ENCODE measurements at regions not wholly inside any gene's neighbourhood (a gene's known extent, or its start where the extent isn't known, plus 50 kb on each side); places are given as distances from the start of the nearest gene placed in this dataset.
"Not testable (repeated sequence)": the region's sequence is repeated elsewhere in the genome, so short reads cannot be mapped to it uniquely, and the experiment has no call there.

DNA sequence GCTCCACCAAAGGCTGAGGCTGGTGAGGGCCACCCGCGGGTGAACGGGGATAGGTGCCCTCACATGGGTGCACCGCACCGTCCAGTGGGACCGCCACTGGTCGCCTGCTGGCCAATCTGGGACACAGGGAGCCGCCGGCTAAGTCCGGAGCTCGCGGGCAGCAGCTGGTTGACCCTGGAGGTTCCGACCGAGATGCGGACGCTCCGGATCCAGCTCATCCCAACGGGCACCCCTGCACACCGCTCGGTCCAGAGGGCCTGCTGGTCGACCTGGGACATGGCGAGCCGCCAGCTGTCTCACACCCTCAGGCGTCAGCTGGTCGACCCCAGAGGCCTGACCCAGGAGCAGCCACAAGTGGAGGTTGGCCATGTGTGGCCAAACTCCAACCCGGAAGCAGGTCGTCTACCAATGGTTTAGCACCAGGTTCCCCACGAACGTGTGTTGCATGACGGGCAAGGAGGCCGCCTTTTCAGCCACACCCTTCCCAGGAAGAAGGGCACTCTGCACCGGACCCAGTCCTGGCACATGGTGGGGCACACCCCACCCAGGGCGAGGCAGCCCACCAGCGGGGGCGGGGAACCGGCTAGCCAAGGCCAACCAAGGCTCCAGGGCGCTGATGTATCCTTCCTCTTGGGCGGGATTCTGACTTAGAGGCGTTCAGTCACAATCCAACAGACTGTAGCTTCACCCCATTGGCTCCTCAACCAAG lies 746.0 kb upstream of the DEFB115 start:
- DNase-seq: no peak

DNA sequence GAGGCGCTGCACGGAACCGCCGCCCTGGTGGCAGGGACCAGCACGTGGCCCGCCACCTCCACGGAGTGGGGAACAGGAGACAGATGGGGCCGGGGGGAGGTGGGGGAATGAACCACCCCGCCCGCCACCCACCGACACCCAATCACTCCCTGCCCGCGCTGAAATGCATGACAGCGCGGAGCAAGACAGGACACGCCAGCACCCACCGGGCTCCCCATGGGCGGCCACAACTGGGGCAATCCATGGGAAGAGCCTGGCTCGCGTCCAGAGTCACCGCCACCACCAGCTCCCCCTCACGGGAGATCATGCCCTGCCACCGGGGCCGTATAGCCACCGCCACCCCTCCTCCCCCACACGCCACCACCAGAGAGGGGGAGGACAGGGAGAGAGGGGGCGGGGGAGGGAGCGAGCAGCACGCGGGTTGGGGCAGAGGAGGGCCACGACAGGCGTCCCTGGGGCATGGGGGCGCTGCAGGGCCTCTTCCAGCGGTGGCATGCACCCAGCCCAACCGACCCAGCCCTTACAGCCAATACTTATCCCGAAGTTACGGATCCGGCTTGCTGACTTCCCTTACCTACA lies 744.3 kb upstream of the DEFB115 start:
- no peak for DNase-seq

DNA sequence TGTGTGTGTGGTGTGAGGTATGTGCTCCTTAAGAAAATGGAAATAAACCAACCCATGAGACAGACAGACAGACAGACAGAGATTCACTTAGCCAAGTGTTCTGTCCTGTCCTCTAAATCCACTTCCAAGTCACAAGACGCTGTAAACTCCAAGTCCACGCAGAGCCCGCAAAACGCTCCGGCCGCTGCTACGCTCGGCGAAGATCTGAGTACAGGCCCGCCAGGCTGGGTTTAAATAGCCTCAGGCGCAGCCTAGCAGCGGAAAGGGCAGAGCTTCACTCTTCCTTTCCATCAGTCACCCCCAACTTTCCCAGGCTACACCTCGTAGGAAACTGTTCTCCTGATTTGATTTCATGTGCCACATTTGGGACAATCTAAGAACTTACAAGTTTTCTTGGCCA lies 741.5 kb upstream of the DEFB115 start:
- not testable (repeated sequence) for DNase-seq

DNA sequence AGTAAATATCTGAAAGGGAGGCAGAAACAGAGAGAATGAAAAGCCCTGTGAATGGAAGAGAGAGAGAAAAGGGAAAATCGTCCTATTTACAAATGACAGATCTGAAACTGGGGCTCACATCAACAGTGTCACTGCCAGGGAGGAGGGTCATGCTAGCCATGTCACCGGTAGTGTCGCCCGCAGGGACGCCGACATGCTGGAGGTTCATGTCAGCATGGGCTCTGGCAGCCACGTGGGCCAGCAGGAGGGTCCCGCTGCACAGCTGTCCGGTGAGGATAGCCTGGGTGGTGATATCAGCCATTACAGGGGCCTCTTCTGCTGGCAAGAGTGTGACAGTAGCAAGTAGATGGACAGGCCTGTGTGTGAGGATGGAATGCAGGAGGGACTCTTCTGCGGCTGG lies 738.6 kb upstream of the DEFB115 start:
- DNase-seq: not testable (repeated sequence)

DNA sequence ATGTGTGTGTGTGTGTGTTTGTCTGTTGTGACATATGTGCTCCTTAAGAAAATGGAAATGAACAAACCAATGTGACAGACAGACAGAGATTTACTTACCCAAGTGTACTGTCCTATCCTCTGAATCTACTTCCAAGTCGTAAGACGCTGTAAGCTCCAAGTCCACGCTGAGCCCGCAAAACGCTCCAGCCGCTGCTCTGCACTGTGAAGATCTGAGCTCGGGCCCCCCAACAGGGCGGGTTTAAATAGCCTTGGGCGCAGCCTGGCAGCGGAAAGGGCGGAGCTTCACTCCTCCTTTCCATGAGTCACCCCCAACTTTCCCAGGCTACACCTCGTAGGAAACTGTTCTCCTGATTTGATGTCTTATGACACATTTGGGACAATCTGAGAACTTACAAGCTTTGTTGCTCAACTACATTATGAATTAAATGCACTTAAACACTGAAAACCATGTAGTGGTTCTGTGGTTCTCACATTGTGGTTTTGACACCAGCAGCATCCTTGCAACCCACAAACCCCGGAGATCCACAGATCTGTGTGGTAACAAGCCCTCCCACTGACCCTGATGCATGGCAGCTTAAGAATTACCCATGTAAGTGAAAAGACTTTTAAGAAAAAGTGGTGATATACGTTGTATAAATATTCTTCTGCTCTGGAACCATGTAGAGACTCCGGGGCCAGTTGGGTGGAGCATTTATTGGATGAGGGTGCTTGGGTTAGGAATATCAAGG lies 735.6 kb upstream of the DEFB115 start:
- DNase-seq: not testable (repeated sequence)

DNA sequence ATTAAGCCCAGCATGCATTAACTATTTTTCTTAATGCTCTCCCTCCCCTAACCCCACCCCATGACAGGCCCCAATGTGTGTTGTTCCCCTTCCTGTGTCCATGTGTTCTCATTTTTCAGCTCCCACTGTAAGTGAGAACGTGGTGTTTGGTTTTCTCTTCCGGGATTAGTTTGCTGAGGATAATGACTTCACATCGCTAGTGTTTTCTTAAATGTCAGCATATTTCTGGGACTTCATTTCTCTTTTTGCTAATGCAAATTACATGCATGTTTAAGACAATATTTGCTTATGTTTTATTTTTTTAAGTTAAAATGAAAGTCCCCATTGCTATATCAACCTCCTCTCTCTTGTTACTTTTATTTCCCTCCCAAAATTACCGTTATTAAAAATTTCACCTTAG lies 733.3 kb upstream of the DEFB115 start:
- not testable (repeated sequence) for DNase-seq

DNA sequence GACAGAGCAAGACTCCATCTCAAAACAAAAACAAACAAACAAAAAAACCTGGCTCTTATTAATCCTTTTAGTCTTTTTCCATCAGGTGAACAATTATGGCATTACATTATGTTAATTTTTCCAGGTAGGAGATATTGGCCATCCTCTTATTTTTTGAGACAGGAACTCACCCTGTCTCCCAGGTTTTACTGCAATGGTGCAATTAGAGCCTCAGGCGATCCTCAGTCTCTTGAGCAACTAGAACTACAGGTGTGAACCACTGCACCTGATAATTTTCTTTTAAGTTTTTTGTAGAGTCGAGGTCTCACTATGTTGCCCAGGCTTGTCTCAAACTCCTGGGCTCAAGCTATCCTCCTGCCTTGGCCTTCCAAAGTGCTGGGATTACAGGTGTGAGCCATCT lies 732.7 kb upstream of the DEFB115 start:
- not testable (repeated sequence) for DNase-seq

DNA sequence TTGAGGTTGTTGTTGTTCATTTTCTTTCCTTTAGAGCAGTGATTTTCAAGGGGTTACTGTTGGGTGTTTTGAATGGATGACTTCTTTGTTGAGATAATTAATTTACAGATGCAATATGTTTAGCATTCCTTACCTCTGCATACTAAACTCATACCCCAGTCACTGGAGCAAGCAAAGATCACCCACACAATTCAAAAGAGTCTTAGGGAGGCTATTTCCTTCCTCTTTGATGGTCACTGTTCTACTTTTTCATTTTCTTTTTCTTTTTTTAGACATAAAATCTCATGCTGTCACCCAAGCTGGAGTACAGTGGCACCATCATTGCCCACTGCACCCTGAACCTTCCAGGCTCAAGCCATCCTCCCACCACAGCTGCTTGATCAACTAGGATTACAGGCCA lies 723.8 kb upstream of the DEFB115 start:
- not testable (repeated sequence) for DNase-seq

DNA sequence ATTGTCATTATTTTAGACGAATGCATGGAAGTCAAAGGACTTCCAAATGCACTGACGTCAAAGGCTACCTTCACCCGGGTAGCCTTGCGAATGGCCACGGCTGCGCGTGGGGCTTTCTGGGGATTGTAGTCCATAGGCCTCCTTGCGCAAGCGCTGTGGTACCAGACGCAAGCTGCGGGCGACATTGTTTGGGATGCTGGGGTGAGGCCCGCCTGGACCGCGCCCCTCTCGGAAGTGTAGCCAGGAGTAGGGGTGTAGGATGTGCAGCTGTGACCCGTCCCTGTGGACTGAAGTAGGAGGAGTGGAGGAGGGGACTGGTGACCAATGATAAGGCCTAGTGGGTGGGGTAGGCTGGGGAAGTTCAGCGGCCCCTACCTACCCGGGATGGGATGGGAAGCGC lies 720.0 kb upstream of the DEFB115 start:
- not testable (repeated sequence) for DNase-seq

DNA sequence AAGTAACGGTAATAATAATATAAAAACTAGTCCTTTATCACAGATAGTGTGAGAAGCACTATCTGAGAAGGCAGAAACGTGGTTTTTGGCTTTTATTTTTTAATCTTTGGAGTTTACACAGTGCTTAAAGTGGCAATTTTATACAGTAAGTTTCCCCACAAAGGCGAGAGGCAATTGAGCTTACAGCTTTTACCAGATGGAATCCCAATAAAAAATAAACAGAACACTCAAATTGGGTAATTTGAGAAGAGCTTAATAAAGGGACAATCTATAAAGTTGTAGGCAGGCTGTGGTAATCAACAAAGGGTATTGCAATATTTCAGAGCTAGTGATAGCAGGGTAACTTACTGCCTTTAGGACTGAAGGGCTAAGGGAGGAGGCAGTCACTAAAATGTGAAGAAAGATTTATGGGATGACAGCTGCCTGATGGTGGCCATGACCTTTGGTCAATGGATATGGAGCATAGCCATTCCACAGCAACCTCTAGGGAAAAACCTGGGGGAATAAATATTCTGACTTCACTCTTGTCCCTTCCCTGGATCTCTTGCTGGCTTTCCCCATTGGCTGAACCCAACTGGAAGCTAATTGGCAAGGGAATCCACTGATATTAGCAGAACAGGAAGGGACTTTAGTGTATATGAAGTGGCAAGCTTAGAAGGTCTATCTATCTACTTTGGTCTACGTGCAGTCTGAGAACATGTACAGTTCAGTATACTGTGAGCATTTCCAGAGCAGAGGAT lies 717.0 kb upstream of the DEFB115 start:
- not testable (repeated sequence) for DNase-seq

DNA sequence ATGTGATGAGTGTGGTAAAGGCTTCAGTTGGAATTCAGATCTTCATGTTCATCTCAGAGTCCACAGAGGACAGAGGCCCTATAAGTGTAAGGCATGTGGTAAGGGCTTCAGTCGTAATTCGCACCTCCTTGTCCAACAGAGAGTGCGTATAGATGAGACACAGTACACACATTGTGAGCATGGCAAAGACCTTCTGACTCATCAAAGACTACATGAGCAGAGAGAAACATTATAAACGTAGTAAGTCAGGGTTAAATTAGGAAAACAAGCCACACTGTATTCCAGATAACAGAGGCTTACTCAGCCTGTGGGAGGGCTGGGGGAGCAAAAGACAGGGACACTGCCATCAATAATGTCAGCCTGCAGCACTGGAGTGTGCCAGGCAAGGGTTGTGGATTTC lies 706.2 kb upstream of the DEFB115 start:
- not testable (repeated sequence) for DNase-seq

DNA sequence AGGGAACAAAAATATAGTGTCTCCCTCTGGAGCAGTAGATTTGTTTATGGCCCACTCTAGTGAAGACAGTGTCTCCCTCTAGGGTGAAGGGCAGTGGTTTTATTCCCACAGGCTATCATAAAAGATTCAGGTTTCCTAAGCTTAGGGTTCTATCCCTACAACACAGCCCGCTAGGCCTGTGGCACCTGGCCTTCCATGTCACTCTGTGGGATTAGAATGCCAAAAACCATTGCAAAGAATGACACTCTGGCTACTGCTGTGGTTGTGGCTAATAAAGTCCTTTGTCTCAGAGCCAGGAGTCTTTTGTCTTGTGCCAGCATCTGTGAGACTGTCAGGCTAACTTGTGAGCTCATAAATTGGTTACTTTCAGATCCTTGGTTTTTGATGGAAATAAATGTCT lies 700.7 kb upstream of the DEFB115 start:
- DNase-seq: not testable (repeated sequence)

DNA sequence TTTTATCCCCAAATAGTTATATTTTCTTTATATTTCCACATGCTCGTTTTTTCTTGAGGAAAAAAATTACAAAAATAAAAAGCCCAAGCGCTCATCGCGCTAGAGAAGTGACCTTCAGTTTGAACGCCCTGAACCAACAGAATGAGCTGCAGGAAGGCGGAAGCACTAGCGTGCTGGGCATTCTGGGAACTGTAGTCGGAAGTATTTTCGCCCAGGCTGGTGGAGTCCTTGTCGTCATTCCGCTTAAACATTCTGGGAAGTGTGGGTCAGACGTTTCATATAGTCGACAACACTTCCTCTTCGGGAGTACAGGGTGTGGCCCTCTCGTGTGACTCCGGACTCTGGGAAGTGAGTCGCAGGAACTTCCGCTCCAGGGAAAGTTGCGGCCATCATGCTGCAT lies 692.4 kb upstream of the DEFB115 start:
- DNase-seq: not testable (repeated sequence)

DNA sequence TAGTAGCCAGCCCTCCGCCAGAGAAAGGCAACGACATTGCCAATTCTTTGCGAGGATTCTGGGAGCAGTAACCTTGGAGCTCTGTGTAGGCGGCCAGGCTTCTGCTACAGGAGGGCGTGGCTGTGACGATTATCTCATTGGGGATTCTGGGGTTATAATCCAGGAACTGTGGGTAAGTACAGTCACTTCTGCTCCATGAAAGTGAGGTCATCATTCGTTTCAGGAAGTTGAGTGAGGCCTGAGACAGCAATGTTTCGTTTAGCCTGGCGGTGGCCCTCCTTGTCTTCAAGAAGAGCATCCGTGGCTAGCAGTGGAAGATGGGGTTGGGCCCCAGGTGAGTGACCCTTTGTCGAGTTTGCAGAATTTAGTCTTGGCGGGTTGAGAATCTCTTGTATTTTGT lies 687.6 kb upstream of the DEFB115 start:
- not testable (repeated sequence) for DNase-seq

DNA sequence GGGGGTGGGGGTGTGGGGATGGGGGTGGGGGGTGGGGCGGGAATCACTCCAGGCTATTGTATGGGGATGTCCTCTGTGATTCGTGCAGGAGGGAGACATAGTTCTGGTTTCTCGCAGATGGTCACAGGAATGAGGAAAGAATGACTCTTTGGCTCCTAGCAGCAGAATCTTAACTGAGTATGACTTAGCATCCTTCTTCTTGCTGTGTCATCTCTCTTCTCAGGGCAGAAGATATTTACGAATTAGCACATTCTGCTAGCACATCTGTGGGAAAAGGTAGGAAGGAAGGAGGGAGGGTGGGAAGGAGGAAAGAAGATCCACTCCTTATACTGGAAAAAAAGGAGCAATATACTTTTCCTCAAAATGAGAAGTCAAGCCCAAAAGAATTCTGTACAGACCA lies 686.8 kb upstream of the DEFB115 start:
- not testable (repeated sequence) for DNase-seq

DNA sequence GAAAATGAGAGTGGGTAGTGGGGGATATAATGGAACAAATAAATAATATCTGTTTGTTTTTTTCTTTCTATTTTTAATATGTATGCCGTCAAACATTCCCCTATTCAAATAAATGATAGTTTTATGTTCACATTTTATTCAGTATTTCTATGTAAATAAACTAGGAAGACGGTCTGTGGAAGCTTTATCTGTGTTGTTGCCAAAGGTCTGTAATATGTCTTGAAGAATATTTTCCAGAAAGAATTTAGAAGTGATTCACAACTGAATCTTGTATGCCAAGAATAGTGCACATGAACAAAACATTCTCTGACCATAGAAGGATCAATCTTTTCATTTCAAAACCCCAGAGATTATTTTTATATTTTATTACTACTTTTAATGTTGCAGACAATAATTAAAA lies 683.1 kb upstream of the DEFB115 start:
- DNase-seq: not testable (repeated sequence)

DNA sequence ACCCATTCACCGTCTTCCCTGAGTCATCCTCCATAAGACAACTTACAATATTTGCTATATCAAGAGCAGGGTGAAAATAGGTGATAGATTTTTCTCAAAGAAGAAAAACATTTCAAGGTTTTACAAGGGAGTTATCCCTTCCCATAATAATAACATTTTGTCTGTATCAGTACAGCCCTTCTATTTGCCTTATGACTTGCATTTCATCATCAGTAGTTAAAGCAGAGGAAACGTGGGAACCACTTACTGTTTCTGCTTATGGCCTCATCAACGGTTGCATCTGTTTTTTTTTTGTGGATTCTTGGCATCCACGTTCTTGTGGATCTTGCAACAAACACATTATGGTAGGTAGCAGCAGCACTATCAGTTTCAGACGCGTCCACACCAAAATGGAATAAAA lies 678.4 kb upstream of the DEFB115 start:
- not testable (repeated sequence) for DNase-seq

DNA sequence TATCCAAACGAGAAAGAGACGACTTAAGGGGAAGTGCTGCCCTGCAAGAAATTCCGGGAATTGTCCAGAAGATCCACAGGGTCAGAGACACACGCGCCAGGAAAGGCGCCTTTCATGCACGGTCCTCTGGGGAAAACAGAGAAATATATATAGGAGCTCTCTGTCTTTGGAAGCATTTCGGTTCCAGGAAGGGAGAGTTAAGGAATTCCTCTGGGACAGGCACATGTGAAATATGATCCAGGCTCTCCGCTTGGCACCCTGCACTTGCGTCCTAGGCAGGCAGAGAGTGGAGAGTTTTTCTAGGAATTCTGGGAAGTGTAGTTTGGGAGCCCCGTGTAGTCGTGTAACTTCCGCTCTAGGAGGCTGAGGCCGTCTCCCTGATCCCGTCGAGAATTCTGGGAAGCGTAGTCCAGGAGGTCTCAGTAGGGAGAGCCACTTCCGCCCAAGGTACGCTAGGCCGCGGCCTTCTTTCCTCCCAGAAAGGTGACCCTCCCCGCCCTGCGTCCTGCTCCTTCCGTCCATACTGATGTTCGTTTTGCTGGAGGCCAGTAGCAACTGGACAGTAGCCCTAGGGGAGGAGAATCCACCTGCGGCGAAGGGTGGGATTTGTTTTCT lies 677.5 kb upstream of the DEFB115 start:
- not testable (repeated sequence) for DNase-seq

DNA sequence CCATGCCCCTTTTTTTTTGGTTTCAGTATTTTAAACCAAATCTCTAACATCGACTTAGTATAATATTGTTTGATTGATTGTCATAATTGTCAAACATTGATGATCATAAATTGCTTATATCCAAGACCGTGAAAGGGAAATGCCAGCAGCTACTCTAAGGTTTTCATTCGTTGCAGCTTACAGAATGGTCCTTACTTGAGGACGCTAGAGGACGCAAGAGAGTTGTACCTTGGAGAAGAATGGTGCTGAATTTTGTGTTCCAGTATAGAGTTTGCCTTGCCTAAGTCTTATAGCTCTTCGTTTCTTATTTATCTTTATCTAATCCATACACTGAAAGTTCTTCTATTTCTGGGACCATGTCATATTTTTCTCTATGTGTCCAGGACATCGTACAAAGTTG lies 675.6 kb upstream of the DEFB115 start:
- not testable (repeated sequence) for DNase-seq

DNA sequence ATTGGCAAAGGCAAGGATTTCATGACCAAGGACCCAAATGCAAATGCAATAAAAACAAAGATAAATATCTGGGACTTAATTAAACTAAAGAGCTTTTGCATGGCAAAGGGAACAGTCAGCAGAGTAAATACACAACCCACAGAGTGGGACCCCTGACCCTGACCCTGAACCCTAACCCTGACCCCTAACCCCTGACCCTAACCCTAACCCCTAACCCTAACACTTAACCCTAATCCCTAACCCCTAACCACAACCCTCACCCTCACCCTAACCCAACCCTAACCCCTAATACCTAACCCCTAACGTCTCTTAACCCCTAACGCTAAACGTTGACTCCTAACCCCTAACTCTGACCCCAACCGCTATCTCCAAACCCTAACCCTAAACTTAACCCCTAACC lies 673.1 kb upstream of the DEFB115 start:
- DNase-seq: not testable (repeated sequence)

DNA sequence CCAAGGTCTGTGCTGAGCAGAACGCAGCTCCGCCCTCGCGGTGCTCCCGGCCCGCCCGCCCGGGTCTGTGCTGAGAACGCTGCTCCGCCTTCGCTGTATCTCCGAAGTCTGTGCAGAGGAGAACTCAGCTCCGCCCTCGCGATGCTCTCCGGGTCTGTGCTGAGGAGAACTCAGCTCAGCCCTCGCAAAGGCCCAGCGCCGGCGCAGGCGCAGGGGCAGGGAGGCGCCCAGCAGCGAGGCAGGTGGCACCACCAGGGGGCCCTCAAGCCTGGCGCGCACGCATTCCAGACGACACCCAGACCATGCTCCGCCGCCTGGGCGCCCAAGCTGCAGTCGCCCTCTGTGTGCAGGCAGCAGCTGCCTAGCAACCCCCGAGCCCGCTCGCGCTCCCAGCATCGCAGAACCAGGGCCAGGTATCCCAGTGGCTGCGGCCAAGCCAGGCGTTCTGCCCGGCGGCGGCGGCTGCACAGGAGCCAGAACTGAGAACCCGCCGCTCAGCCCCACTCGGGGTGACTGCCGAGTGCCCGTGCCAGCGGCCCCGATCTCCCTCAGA lies 672.1 kb upstream of the DEFB115 start:
- peak; percentile 16 to 26 for DNase-seq

DNA sequence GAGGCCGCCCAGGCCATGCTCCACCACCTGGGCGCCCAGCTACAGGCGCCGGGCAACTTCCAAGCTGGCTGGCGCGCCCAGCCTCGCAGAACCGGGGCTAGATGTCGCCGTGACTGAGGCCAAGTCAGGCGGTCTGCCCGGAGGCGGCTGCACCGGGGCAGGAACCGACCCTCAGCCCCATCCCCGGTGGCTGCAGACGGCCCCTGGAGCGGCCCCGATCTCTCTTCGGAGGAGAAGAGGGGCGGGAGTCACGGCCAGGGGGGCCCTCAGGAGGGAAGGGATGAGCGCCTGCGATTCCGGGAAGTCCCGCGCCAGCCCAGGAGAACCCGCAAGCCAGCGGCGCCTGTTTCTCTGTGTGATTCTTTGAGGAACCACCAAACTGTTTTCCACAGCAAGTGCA lies 671.3 kb upstream of the DEFB115 start:
- DNase-seq: not testable (repeated sequence)

DNA sequence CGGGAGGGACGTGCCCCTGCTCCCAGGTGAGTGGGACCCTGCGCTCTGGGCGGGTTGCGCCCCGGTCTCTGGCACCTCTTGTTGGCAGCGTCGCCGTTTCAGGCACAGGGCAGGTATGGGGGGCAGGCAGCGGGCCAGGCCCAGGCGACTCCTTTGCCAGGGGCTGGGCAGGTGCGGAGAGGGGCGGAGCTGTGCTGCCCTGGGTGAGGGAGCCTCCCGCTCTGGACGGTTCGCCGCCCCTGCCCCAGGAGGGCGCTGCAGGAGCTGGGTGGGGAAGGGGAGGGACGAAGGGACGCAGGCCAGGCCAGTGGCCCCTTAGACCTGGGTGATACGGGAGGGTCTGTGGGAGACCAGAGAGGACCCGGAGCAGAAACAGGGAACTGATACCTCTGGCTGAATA lies 663.9 kb upstream of the DEFB115 start:
- DNase-seq: no peak
